ENCODE measurements at regions not wholly inside any gene's neighbourhood (a gene's known extent, or its start where the extent isn't known, plus 50 kb on each side); places are given as distances from the start of the nearest gene placed in this dataset.

DNA sequence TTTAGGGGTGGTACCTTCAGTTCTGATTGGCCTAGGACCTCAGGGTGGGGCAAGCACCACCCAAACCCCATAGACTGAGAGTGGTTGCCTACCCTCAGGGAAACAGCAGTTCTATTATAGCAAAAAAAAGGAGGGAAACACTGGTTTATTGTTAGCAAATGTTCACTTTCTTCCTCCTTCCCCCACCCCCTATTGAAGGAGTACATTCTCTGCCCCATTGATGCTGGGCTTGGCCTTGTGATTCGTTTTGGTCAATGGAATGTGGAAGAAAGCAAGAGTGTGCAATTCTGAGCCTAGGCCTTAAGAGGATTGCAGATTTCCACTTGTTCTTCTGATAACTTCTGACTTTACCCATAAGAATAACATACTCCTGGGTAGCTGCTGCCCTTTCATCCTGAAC lies 255.8 kb downstream of the NFATC2 start:
- POLR2A ChIA-PET (ENCODE audit: unreplicated experiment): no interaction called here
- H3K56ac ChIP-seq (ENCODE audit: extremely low read depth, insufficient read depth, low read length): no peak overlapping the region
- in situ Hi-C loops (cut with MboI; ENCODE audit: low sequenced_read_pairs) (no loop called here), intact Hi-C loops (cut with micrococcal nuclease) (loop anchor here (5.0 kb wide), 1 partner anchor 49 kb away; no protein-coding TSS in a partner anchor), dilution Hi-C loops (cut with HindIII; ENCODE audit: low sequenced_read_pairs, unreplicated experiment) (no loop called here)
- no peak overlapping the region for H2BK120ac ChIP-seq (ENCODE audit: low read depth, low read length)
- no peak overlapping the region for H4K8ac ChIP-seq (ENCODE audit: low read depth in 2 of 2, low read length in 2 of 2)
- H3K9me1 ChIP-seq (ENCODE audit: insufficient read depth, low read length): no peaks in the 10 kb centered on the region
- BruUV-seq (replicated peaks): no TSS peak
- no peaks in the 10 kb centered on the region for H3K36me3 ChIP-seq (ENCODE audit: control insufficient read depth, insufficient read depth, low read length)
- H3K27ac ChIP-seq (ENCODE audit: insufficient read depth, low read length): no peak overlapping the region
- TF ChIP-seq MXI1 (IDR thresholded peaks at IDR 0.05; ENCODE audit: borderline replicate concordance, low read depth, low read length): no peak
- no peak for TF ChIP-seq RFX5 (IDR thresholded peaks at IDR 0.05; ENCODE audit: low read depth, low read length)
- TF ChIP-seq MAFK (IDR thresholded peaks at IDR 0.05; ENCODE audit: low read depth, low read length): no peak
- no peak for TF ChIP-seq MAZ (IDR thresholded peaks at IDR 0.05; ENCODE audit: borderline replicate concordance, low read depth, low read length)
- TF ChIP-seq SMC3 (IDR thresholded peaks at IDR 0.05; ENCODE audit: low read depth, low read length): no peak
- TF ChIP-seq, protein P1, sequence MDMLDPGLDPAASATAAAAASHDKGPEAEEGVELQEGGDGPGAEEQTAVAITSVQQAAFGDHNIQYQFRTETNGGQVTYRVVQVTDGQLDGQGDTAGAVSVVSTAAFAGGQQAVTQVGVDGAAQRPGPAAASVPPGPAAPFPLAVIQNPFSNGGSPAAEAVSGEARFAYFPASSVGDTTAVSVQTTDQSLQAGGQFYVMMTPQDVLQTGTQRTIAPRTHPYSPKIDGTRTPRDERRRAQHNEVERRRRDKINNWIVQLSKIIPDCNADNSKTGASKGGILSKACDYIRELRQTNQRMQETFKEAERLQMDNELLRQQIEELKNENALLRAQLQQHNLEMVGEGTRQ (IDR thresholded peaks at IDR 0.05; ENCODE audit: low read depth, low read length): no peak
- TF ChIP-seq, protein P2, sequence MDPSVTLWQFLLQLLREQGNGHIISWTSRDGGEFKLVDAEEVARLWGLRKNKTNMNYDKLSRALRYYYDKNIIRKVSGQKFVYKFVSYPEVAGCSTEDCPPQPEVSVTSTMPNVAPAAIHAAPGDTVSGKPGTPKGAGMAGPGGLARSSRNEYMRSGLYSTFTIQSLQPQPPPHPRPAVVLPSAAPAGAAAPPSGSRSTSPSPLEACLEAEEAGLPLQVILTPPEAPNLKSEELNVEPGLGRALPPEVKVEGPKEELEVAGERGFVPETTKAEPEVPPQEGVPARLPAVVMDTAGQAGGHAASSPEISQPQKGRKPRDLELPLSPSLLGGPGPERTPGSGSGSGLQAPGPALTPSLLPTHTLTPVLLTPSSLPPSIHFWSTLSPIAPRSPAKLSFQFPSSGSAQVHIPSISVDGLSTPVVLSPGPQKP (IDR thresholded peaks at IDR 0.05; ENCODE audit: borderline replicate concordance, low read depth, low read length): no peak
- no peak for TF ChIP-seq CEBPB (IDR thresholded peaks at IDR 0.05; ENCODE audit: low read depth, low read length)
- TF ChIP-seq, protein P3, sequence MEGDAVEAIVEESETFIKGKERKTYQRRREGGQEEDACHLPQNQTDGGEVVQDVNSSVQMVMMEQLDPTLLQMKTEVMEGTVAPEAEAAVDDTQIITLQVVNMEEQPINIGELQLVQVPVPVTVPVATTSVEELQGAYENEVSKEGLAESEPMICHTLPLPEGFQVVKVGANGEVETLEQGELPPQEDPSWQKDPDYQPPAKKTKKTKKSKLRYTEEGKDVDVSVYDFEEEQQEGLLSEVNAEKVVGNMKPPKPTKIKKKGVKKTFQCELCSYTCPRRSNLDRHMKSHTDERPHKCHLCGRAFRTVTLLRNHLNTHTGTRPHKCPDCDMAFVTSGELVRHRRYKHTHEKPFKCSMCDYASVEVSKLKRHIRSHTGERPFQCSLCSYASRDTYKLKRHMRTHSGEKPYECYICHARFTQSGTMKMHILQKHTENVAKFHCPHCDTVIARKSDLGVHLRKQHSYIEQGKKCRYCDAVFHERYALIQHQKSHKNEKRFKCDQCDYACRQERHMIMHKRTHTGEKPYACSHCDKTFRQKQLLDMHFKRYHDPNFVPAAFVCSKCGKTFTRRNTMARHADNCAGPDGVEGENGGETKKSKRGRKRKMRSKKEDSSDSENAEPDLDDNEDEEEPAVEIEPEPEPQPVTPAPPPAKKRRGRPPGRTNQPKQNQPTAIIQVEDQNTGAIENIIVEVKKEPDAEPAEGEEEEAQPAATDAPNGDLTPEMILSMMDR (conservative IDR thresholded peaks at IDR 0.05; ENCODE audit: low read depth, low read length): no peak
- TF ChIP-seq FOS (IDR thresholded peaks at IDR 0.05; ENCODE audit: low read depth, low read length): no peak
- H3K18ac ChIP-seq (ENCODE audit: low read depth, low read length): no peak overlapping the region
- H3K23ac ChIP-seq (ENCODE audit: low read depth, low read length): no peak overlapping the region
- no peaks in the 10 kb centered on the region for H4K20me1 ChIP-seq (ENCODE audit: insufficient read depth, low read length)
- H3K9me3 ChIP-seq (ENCODE audit: control insufficient read depth, insufficient read depth, low read length): peaks cover 6% of the 10 kb centered on the region
- H3K4me1 ChIP-seq (ENCODE audit: control insufficient read depth, insufficient read depth, low read length): no peaks in the 10 kb centered on the region
- no peak overlapping the region for H3K4me2 ChIP-seq (ENCODE audit: low read depth, low read length)
- DNase-seq (no peak), ATAC-seq (ENCODE audit: low read depth) (no peak)
- H3K14ac ChIP-seq (replicated peaks; ENCODE audit: low read depth, low read length): no peak overlapping the region
- H3K4me3 ChIP-seq (ENCODE audit: insufficient read depth, low read depth, low read length): no peak overlapping the region
- no peak overlapping the region for H2AK9ac ChIP-seq (replicated peaks; ENCODE audit: low read depth, low read length, poor library complexity)
- no peak overlapping the region; the same call in 1 of the 2 replicates for H2AK5ac ChIP-seq (ENCODE audit: low read depth, low read length)
- CTCF ChIA-PET: no interaction called here
- H4K5ac ChIP-seq (ENCODE audit: low read depth, low read length): no peak overlapping the region
- H2BK5ac ChIP-seq (ENCODE audit: low read depth, low read length, poor library complexity, severe bottlenecking): no peak overlapping the region
- H3K4ac ChIP-seq (ENCODE audit: low read depth, low read length): no peak overlapping the region
- no peak overlapping the region for H2BK20ac ChIP-seq (ENCODE audit: low read depth, low read length)
- no peak overlapping the region for H3K9ac ChIP-seq (ENCODE audit: low read depth, low read length)
- H3K27me3 ChIP-seq (ENCODE audit: control insufficient read depth, insufficient read depth, low read length): peaks cover 17% of the 10 kb centered on the region
- H2AFZ ChIP-seq (replicated peaks; ENCODE audit: low read length, poor library complexity): no peak overlapping the region
- H4K91ac ChIP-seq (ENCODE audit: insufficient read depth, low read depth, low read length): no peak overlapping the region
- WGBS, 2 experiments (ENCODE audit: extremely low coverage in 2 of 2, insufficient read length in 1 of 2): no CpG with 5 or more reads among the region's 1 CpG
- no peaks in the 10 kb centered on the region for H3K79me1 ChIP-seq (ENCODE audit: low read depth in 1 of 2, low read length in 2 of 2)
- H2BK15ac ChIP-seq (ENCODE audit: low read depth, low read length): no peak overlapping the region

All from IMR-90 (cell line).